ENCODE measurements at regions not wholly inside any gene's neighbourhood (a gene's known extent, or its start where the extent isn't known, plus 50 kb on each side); places are given as distances from the start of the nearest gene placed in this dataset.

- no peak for TF ChIP-seq CTCF (IDR thresholded peaks at IDR 0.05; ENCODE audit: low read depth, low read length)
- DNase-seq (ENCODE audit: extremely low read depth, low read depth), result no peak
Observed at GRCh38 chrX:1012678-1013300, 199.7 kb downstream of the CRLF2 start.

GRCh38 chrX:1011691-1012283 lies 200.7 kb downstream of the CRLF2 start:
- DNase-seq (ENCODE audit: extremely low read depth, low read depth), result no peak
- no peak for TF ChIP-seq CTCF (IDR thresholded peaks at IDR 0.05; ENCODE audit: low read depth, low read length)

- no peak for TF ChIP-seq CTCF (IDR thresholded peaks at IDR 0.05; ENCODE audit: low read depth, low read length)
- DNase-seq (ENCODE audit: extremely low read depth, low read depth), result no peak
Observed at GRCh38 chrX:1009771-1010170, 202.7 kb downstream of the CRLF2 start.

GRCh38 chrX:1006156-1006730 lies 206.2 kb downstream of the CRLF2 start:
- DNase-seq (ENCODE audit: extremely low read depth, low read depth), result no peak
- TF ChIP-seq CTCF (IDR thresholded peaks at IDR 0.05; ENCODE audit: low read depth, low read length), result no peak

GRCh38 chrX:1002611-1003010 lies 209.8 kb downstream of the CRLF2 start:
- no peak for TF ChIP-seq CTCF (IDR thresholded peaks at IDR 0.05; ENCODE audit: low read depth, low read length)
- DNase-seq (ENCODE audit: extremely low read depth, low read depth), result no peak

- DNase-seq (ENCODE audit: extremely low read depth, low read depth), result no peak
- TF ChIP-seq CTCF (IDR thresholded peaks at IDR 0.05; ENCODE audit: low read depth, low read length), result no peak
Observed at GRCh38 chrX:997631-998137, 214.8 kb downstream of the CRLF2 start.

GRCh38 chrX:994780-995179 lies 217.7 kb downstream of the CRLF2 start:
- TF ChIP-seq CTCF (IDR thresholded peaks at IDR 0.05; ENCODE audit: low read depth, low read length), result no peak
- no peak for DNase-seq (ENCODE audit: extremely low read depth, low read depth)

Data from AG09319 (cell line).